GM13976 (cell line): ENCODE measurements at regions not wholly inside any gene's neighbourhood (a gene's known extent, or its start where the extent isn't known, plus 50 kb on each side); places are given as distances from the start of the nearest gene placed in this dataset.

Source experiments
- DNase-seq: peaks from one replicate; pipeline ENCODE4 v3.0.0; 2012; ENCODE audit warnings: low spot score
- CTCF ChIP-seq: IDR thresholded peaks from 2 replicates; pipeline ENCODE4 v1.5.1; 2012; ENCODE audit warnings: borderline replicate concordance, mild to moderate bottlenecking; ENCODE audit not compliant: insufficient read depth; ENCODE audit errors: extremely low read depth, missing control alignments, control extremely low read depth
- in situ Hi-C: fragments of 300-500 bp; cut with MboI; formaldehyde crosslinking; loops from one replicate; pipeline ENCODE4 v1.12.0; 2022; ENCODE audit warnings: low sequenced_read_pairs, mixed read lengths, inconsistent platforms; ENCODE audit not compliant: unreplicated experiment

- no peak for TF ChIP-seq CTCF
- DNase-seq, result no peak
- in situ Hi-C loops, result no loop called here
These were observed 151.9 kb downstream of the FAM43A start for GRCh38 chr3:194837457-194838127.

- no peak for DNase-seq
- in situ Hi-C loops, result no loop called here
- no peak for TF ChIP-seq CTCF
These were observed 152.6 kb downstream of the FAM43A start for GRCh38 chr3:194838236-194838635.

GRCh38 chr3:194840661-194841514 is 155.2 kb downstream of the FAM43A start:
- no peak for TF ChIP-seq CTCF
- DNase-seq, result no peak
- in situ Hi-C loops, result no loop called here

GRCh38 chr3:194841515-194841841 is 155.8 kb downstream of the FAM43A start:
- TF ChIP-seq CTCF, result no peak

GRCh38 chr3:194843556-194843955 is 157.9 kb downstream of the FAM43A start:
- DNase-seq, result no peak

More at GRCh38 chr3:194841515-194841841, 155.8 kb downstream of the FAM43A start:
- in situ Hi-C loops, result no loop called here
- DNase-seq, result no peak

GRCh38 chr3:194844046-194844445 is 158.4 kb downstream of the FAM43A start:
- no peak for DNase-seq
- no peak for TF ChIP-seq CTCF
- in situ Hi-C loops, result no loop called here

More at GRCh38 chr3:194843556-194843955, 157.9 kb downstream of the FAM43A start:
- no peak for TF ChIP-seq CTCF
- in situ Hi-C loops, result no loop called here
